Adipose tissue (tissue), 3 donors: ENCODE measurements at regions not wholly inside any gene's neighbourhood (a gene's known extent, or its start where the extent isn't known, plus 50 kb on each side); places are given as distances from the start of the nearest gene placed in this dataset.
A peak's percentile ranks its signal among the peaks of the same experiment; 100 is the strongest.
"Not testable (repeated sequence)": the region's sequence is repeated elsewhere in the genome, so short reads cannot be mapped to it uniquely, and the experiment has no call there.

Experiments
- H3K27ac ChIP-seq: one replicate; pipeline ENCODE4 v1.5.1; 2013; ENCODE audit warnings: low read depth, low read length
- WGBS, 3 donors: extraction: QIAGEN DNeasy Blood & Tissue Kit; methylation state at CpG; one replicate each; pipeline ENCODE4 v1.1.7; 2013; 5-methylcytosine and 5-hydroxymethylcytosine counted together
- donor health status: healthy with polysubstance abuse.
- donor health status: Bipolar disorder and iron deficiency.
- donor health status: healthy.

DNA sequence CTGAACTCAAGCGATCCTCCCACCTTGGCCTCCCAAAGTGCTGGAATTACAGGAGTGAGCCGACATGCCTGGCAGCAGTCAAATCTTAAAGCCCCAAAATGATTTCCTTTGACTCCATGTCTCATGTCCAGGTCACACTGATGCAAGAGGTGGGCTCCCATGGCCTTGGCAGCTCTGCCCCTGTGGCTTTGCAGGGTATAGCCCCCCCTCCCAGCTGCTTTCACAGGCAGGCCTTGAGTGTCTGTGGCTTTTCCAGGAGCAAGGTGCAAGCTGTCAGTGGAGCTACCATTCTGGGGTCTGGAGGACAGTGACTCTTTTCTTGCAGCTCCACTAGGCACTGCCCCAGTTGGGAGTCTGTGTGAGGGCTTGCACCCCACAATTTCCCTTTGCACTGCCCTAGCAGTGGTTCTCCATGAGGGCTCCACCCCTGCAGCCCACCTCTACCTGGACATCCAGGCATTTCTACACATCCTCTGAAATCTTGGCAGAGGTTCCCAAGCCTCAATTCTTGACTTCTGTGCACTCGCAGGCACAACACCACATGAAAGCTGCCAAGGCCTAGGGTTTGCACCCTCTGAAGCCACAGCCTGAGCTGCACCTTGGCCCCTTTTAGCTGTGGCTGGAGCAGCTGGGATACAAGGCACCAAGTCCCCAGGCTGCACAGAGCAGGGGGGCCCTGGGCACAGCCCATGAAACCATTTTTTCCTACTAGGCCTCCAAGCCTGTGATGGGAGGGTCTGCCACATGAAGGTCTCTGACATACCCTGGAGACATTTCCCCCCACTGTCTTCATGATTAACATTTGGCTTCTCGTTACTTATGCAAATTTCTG lies 79.3 kb upstream of the ARL4D start:
- 98 to 99% (median 98%) methylated on average over 4 of the region's 4 CpGs for WGBS, 3 donors
- no peak overlapping the region for H3K27ac ChIP-seq

DNA sequence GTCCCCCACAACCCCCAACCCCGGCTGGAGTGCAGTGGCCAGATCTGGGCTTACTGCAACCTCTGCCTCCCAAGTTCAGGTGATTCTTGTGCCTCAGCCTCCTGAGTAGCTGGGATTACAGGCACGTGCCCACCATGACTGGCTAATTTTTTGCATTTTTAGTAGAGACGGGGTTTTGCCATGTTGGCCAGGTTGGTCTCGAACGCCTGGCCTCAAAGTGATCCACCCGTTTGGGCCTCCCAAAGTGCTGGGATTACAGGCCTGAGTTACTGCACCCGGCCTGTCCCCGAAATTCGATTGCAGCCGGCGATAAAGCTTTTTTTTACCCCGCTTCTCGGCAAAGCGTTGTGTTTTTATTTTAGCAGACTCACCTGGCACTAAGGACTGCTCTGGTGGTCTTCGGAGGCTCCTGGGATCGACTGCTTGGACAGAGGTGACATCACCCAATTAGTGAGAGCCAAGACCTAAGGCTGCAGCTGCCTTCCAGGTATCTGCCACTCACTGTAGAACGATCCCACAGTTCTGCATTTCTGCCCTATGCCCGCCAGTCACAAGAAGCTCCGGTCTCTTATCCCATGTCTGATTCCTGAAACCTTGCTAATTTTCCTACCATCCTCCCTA lies 82.2 kb upstream of the ARL4D start:
- no peak overlapping the region for H3K27ac ChIP-seq

GRCh38 chr17:43315858-43316521 lies 82.2 kb upstream of the RNU2-1 start:
- no peak overlapping the region for H3K27ac ChIP-seq
- 2% methylated on average over 15 of the region's 15 CpGs for WGBS, 3 donors

More for the DNA sequence above, 82.2 kb upstream of the ARL4D start:
- WGBS, 3 donors: 61 to 68% (median 67%) methylated on average over 19 of the region's 19 CpGs

- H3K27ac ChIP-seq: no peak overlapping the region
- 1 to 2% (median 1%) methylated on average over 31 to 32 of the region's 32 CpGs for WGBS, 3 donors
Observed at GRCh38 chr17:43315369-43315768, 81.6 kb upstream of the RNU2-1 start.

GRCh38 chr17:43314611-43315011 lies 80.8 kb upstream of the RNU2-1 start:
- no peak overlapping the region for H3K27ac ChIP-seq
- WGBS, 3 donors: 91 to 96% (median 94%) methylated on average over 3 of the region's 3 CpGs

GRCh38 chr17:43312011-43312410 lies 78.2 kb upstream of the RNU2-1 start:
- no peak overlapping the region for H3K27ac ChIP-seq
- WGBS, 3 donors: 93 to 94% (median 94%) methylated on average over 5 of the region's 5 CpGs

GRCh38 chr17:43309505-43310332 lies 75.9 kb upstream of the RNU2-1 start:
- WGBS, 3 donors: 30 to 37% (median 34%) methylated on average over 12 of the region's 12 CpGs
- peak overlapping the region; percentile 38 for H3K27ac ChIP-seq

DNA sequence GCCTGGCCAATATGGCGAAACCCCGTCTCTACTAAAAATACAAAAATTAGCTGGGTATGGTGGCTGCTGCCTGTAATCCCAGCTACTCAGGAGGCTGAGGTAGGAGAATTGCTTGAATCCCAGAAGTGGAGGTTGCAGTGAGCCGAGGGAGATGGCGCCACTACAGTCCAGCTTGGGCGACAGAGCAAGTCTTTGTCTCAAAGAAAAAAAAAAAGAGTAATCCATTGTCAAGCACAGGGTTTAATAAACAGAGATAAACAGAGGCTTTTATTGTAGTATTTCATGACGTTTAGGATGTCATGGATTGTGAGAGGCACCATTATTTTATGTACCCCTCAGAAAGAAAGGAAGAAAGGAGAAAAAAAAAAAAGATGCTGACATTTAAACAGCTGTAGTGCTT lies 75.2 kb upstream of the RNU2-1 start:
- WGBS, 3 donors: 74 to 84% (median 80%) methylated on average over 6 of the region's 6 CpGs
- peak overlapping the region; percentile 38 for H3K27ac ChIP-seq

GRCh38 chr17:43304792-43305191 lies 71.0 kb upstream of the RNU2-1 start:
- WGBS, 3 donors: 85 to 98% (median 93%) methylated on average over 8 to 12 of the region's 23 CpGs
- H3K27ac ChIP-seq: not testable (repeated sequence)

- no CpG with 5 or more reads among the region's 5 CpGs for WGBS, 3 donors
- H3K27ac ChIP-seq: not testable (repeated sequence)
Observed at GRCh38 chr17:43303049-43303448, 69.3 kb upstream of the RNU2-1 start.

GRCh38 chr17:43299300-43300076 lies 65.7 kb upstream of the RNU2-1 start:
- WGBS, 3 donors: no CpG with 5 or more reads among the region's 37 CpGs
- not testable (repeated sequence) for H3K27ac ChIP-seq

GRCh38 chr17:43289670-43290069 lies 55.9 kb upstream of the RNU2-1 start:
- no CpG with 5 or more reads among the region's 11 CpGs for WGBS, 3 donors
- not testable (repeated sequence) for H3K27ac ChIP-seq

- no CpG with 5 or more reads among the region's 15 CpGs for WGBS, 3 donors
- not testable (repeated sequence) for H3K27ac ChIP-seq
Observed at GRCh38 chr17:43283606-43284005, 49.8 kb upstream of the RNU2-1 start.
